NT2/D1 (cell line): ENCODE measurements at regions not wholly inside any gene's neighbourhood (a gene's known extent, or its start where the extent isn't known, plus 50 kb on each side); places are given as distances from the start of the nearest gene placed in this dataset.

Source experiments
- YY1 ChIP-seq: IDR thresholded peaks from 2 replicates; pipeline ENCODE4 v1.6.1; 2011; ENCODE audit not compliant: insufficient read length, insufficient read depth
- ZNF274 ChIP-seq: IDR thresholded peaks from 2 replicates; pipeline ENCODE4 v1.6.1; 2011; ENCODE audit warnings: mild to moderate bottlenecking, low read depth, low read length

DNA sequence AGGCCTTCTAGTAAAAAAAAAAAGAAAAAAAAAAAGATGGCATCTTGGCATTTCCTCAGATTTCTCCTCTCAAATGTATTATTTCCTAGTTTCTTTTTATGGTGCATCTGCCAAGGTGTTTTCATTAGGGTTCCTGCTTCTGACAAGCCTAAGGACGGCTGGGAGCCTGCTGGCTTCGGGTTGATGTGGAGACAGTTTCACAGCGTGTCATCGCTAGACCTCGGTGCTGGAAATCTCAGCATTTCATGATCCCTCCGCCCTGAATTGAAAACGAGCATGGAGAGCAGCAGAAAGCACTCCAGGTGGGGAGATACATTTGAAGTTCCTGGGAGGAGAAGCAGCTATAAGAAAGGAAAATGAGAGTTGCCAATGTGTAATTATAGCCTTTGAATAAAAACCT, 283.9 kb upstream of the CNTN5 start:
- TF ChIP-seq ZNF274 (no peak), YY1 (no peak)
